HG03135 (cell line): ENCODE measurements at regions not wholly inside any gene's neighbourhood (a gene's known extent, or its start where the extent isn't known, plus 50 kb on each side); places are given as distances from the start of the nearest gene placed in this dataset.

Experiments used
- ATAC-seq: cut with Tn5 transposase; IDR thresholded peaks from one replicate; pipeline ENCODE4 v1.9.1; 2021; ENCODE audit warnings: mild to moderate bottlenecking, moderate library complexity; ENCODE audit not compliant: unreplicated experiment

DNA sequence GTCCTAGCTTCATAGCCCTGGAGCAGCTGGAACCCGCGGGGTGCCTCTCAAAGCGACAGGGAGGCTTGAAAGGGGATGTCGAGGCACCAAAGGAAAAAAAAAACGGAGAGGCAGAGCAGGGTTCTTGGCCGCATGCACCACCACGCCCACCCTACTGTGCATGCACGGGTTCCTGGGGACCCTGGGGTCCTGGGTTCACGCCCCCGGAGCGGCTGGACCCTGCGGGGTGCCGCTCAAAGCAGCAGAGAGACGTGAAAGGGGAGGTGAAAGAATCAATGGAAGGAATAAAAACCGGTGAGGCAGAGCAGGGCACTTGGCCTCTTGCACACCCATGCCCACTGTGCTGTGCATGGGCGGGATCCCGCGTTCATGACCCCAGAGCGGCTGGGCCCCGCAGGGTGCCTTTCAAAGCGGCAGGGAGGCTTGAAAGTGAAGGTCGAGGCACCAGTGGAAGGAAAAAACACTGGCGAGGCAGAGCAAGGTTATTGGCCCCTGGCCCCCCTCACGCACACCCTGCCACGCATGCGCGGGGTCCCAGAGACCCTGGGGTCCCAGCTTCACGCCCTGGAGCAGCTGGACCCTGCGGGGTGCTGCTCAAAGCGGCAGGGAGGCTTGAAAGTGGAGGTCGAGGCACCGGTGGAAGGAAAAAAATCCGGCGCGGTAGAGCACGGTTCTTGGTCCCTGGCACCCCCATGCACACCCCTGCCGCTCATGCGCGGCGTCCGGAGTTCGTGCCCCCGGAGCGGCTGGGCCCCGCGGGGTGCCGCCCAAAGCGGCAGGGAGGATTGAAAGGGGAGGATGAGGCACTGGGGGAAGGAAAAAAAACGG, 318.5 kb downstream of the ALG10 start:
- ATAC-seq: no peak

DNA sequence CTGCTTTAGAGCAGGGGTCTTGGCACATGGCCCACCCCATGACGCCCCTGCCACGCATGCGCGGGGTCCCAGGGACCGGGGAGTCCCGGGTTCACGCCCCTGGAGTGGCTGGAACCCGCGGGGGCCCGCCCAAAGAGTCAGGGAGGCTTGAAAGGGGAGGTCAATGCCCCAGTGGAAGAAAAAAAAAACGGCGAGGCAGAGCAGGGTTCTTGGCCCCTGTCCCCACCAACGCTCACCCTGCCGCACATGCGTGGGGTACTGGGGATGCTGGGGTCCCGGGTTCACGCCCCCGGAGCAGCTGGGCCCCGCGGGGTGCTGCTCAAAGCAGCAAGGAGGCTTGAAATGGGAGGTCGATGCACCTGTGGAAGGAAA, 319.1 kb downstream of the ALG10 start:
- ATAC-seq: no peak

DNA sequence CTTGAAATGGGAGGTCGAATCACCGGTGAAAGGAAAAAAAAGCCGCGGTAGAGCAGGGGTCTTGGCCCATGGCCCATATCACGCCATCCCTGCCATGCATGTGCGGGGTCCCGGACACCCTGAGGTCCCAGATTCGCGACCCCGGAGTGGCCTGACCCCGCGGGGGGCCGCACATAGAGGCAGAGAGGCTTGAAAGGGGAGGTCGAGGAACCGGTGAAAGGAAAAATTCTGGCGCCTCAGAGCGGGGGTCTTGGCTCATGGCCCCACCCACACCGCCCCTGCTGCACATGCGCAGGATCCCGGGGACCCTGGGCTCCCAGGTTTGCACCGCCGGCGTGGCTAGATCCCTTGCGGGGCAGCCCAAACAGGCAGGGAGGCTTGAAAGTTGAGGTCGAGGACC, 319.8 kb downstream of the ALG10 start:
- no peak for ATAC-seq

DNA sequence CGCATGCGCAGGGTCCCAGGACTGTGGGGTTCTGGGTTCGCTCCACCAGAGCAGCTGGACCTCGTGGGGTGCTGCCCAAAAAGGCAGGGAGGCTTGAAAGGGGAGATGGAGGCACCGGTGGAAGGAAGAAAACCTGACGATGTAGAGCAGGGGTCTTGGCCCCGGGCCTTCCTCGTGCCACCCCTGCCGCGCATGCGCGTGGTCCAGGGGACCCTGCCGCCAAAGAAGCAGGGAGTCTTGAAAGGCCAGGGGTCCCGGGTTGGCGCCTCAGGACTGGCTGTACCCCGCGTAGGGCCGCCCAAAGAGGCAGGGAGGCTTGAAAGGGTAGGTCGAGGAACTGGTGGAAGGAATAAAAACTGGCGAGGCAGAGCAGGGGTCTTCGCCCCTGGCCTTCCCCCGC, 321.0 kb downstream of the ALG10 start:
- no peak for ATAC-seq

DNA sequence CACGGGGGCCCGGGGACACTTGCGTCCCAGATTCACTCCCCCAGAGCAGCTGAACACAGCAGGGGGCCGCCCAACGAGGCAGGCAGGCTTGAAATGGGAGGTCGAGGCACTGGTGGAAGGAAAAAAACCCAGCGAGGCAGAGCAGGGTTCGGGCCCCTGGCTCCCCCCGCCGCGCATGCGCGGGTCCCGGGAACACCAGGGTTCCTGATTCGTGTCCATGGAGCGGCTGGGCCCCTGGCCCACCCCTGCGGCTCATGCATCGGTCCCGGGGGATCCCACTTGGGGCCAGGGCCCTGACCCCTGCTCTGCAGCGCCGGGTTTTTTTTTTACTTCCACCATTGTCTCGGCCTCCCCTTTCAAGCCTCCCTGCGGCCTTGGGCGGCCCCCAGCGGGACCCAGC, 321.5 kb downstream of the ALG10 start:
- ATAC-seq: no peak

DNA sequence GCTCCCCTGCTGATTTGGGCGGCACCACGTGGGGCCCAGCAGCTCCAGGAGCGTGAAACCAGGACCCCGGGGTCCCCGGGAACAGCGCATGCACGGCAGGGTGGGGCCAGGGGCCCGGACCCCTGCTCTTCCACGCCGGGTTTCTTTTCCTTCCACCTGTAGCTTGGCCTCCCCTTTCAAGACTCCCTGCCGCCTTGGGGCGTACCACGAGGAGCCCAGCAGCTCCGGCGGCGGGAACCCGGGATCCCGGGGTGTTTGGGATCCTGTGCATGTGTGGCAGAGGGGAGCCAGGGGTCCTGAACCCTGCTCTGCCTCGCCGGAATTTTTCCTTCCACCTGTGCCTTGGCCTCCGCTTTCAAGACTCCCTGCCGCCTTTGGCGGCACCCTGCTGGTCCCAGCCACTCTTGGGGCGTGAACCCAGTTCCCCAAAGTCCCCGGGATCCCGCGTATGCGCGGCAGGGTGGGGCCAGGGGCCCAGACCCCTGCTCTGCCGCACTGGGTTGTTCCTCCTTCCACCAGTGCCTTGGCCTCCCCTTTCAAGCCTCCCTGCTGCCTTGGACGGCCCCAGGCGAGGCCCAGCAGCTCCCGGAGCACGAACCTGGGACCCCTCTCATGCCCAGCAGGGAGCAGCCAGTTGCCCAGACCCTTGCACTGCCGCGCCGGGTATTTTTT, 322.7 kb downstream of the ALG10 start:
- no peak for ATAC-seq

DNA sequence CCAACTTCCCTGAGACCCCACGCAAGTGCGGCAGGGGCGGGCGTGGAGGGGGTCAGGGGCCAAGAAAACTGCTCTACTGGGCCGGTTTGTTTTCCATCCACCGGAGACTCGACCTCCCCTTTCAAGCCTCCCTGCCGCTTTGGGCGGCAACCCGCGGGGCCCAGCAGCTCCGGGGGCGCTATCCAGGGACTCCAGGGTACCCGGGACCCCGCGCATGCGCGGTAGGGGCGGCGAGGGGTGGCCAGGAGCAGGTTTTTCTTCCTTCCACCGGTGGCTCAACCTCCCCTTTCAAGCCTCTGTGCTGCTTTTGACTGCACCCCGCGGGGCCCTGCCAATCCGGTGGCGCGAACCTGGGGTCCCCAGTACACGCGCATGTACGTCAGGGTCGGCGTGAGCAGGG, 323.5 kb downstream of the ALG10 start:
- ATAC-seq: no peak

DNA sequence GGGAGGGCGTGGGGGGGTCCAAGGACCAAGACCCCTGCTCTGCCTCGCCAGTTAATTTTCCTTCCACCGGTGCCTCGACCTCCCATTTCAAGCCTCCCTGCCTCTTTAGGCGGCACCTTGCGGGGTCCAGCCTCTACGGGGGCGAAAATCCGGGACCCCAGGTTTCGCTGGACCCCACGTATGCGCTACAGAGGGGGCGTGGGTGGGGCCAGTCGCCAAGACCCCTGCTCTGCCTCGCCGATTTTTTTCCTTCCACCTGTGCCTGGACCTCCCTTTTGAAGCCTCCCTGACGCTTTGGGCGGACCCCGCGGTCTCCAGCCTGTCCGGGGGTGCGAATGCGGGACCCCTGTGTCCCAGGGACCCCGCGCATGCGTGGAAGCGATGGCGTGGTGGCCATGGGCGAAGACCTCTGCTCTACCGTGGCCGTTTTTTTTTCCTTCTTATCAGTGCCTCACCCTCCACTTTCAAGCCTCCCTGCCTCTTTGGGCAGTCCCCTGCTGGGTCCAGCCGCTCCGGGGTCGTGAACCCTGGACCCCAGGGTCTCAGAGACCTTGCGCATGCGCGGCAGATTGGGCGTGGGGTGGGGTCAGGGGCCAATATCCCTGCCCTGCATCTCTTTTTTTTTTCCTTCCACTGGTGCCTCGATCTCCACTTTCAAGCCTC, 324.2 kb downstream of the ALG10 start:
- ATAC-seq: no peak

DNA sequence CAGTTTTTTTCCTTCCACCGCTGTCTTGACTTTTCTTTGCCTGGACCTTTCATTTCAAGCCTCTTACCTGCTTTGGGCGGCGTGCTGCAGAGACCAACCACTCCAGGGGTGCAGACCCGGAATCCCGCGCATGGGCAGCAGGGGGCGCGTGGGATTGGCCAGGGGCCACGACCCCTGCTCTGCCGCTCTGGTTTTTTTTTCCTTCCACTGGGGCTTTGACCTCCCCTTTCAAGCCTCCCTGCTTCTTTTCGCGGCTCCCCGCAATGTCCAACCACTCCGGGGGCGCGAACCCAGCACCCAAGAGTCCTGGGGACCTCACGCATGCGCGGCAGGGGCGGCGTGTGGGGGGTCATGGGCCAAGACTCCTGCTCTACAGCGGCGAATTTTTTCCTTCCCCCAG, 325.1 kb downstream of the ALG10 start:
- ATAC-seq: no peak

DNA sequence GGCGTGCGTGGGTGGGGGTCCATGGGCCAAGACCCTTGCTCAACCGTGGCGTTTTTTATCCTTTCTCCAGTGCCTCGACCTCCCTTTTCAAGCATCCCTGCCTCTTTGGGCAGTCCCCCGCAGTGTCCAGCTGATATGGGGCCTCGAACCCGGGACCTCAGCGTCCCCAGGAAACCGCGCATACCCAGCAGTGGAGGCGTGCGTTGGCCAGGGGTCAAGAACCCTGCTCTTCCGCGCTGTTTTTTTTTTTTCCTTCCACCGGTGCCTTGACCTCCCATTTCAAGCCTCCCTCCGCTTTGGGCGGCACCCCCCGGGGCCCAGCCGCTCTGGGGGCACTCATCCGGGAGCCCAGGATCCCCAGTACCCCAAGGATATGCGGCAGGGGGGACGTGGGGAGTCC, 325.8 kb downstream of the ALG10 start:
- no peak for ATAC-seq

DNA sequence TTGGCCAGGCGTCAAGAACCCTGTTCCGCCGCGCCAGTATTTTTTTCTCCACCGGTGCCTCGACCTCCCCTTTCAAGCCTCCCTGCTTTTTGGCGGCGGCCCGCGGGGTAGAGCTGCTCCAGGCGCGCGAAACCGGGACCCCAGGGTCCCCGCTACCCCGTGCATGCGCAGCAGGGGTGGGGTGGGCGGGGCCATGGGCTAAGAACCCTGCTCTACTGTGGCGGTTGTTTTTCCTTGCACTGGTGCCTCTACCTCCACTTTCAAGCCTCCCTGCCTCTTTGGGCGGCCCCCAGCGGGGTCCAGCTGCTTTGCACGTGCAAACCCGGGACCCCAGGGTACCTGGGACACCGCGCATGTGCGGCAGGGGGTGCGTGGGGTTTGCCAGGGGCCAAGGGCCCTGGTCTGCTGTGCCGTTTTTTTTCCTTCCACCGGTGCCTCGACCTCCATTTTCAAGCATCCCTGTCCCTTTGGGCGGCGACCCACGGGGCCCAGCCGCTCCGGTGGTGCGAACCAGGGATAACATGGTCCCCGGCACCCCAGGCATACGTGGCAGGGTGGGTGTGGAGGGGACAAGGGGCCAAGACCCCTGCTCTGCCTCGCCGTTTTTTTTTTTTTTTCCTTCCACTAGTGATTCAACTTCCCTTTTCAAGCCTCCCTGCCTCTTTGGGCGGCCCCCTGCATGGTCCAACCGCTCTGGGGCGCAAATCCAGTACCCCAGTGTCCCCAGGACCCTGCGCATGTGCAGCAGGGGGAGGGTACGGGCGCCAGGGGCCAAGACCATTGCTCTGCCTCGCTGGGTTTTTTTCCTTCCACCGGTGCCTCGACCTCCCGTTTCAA, 326.8 kb downstream of the ALG10 start:
- no peak for ATAC-seq

DNA sequence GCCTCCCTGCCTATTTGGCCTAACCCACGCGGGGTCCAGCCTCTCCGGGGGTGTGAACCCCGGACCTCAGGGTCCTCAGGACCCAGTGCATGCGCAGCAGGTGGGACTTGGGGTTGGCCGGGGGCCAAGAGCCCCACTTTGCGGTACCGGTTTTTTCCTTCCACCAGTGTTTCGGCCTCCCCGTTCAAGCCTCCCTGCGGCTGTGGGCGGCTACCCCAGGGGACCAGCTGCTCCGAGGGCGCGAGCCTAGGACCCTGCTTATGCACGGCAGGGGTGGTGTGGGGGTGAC, 327.3 kb downstream of the ALG10 start:
- ATAC-seq: no peak

DNA sequence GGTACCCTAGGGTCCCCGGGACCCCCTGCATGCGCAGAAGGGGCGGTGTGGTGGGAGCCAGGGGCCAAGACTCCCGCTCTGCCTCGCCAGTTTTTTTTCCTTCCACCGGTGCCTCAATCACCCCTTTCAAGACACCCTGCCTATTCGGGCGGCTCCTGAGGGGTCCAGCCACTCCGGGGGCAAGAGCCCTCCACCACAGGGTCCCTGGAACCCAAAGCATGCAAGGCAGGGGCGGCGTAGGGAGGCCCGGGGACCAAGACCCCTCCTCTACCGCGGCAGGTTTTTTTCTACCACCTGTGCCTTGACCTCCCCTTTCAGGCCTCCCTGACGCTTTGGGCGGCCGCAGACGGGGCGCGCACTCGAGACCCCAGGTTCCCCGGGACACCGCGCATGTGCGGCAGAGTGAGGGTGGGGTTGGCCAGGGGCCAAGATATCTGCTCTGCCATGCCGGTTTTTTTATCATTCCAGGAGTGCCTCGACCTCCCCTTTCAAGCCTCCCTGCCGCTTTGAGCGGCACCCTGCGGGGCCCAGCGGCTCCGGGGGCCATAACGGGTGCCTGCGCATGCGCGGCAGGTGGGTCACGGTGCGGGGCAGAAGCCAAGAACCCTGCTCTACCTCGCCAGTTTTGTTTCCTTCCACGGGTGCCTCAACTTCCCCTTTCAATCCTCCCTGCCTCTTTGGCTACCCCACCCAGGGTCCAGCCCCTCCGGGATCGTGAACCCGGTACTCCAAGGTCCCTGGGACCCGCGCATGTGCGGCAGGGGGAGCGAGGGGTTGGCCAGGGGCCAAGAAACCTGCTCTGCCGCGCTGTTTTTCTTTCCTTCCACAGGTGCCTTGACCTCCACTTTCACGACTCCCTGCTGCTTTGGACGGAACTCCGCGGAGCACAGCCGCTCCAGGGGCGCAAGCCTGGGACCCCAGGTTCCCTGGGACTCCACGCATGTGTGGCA, 328.1 kb downstream of the ALG10 start:
- ATAC-seq: no peak

DNA sequence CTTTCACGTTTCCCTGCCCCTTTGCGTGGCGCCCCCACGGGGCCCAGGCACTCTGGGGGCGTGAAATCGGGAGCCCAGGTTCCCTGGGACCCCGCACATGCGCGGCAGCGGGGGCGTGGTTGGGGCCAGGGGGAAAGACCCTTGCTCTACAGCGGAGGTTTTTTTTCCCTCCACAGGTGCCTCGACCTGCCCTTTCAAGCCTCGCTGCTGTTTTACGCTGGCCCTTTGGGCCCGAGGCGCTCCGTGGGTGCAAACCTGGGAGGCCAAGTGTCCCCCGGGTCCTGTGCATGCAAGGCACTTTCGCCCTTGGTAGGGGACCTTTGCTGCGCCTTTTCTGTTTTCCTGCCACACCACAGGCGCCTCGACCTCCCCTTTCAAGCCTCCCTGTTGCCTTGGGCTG, 329.8 kb downstream of the ALG10 start:
- no peak for ATAC-seq

DNA sequence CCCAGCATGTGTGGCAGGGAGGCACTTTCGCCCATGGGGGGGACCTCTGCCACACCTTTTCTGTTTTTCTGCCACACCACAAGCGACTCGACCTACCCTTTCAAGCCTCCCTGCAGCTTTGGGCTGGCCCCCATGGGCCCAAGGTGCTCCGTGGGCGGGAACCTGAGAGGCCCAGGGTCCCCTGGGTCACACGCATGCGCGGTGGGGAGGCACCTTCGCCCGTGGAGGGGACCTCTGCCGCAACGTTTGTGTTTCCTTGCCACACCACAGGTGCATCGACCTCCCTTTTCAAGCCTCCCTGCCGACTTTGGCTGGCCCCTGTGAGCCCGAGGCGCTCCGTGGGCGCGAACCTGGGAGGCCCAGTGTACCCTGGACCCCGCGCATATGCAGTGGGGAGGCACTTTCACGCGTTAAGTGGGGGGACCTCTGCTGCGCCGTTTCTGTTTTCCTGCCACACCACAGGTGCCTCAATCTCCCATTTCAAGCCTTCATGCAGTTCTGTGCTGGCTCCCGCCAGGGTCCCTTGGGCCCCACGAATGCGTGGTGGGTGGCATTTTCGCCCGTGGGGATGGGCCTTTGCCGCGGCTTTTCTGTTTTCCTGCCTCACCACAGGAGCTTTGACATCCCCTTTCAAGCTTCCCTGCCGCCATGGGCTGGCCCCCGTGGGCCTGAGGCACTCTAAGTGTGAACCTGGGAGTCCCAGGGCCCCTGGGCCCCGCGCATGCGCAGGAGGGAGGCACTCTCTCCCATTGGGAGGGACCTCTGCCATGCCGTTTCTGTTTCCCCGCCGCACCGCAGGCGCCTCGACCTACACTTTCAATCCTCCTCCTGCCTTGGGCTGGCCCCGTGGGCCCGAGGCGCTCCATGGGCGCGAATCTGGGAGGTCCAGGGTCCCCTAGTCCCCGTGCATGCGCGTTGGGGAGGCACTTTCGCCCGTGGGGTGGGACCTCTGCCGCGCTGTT, 332.2 kb downstream of the ALG10 start:
- ATAC-seq: no peak

DNA sequence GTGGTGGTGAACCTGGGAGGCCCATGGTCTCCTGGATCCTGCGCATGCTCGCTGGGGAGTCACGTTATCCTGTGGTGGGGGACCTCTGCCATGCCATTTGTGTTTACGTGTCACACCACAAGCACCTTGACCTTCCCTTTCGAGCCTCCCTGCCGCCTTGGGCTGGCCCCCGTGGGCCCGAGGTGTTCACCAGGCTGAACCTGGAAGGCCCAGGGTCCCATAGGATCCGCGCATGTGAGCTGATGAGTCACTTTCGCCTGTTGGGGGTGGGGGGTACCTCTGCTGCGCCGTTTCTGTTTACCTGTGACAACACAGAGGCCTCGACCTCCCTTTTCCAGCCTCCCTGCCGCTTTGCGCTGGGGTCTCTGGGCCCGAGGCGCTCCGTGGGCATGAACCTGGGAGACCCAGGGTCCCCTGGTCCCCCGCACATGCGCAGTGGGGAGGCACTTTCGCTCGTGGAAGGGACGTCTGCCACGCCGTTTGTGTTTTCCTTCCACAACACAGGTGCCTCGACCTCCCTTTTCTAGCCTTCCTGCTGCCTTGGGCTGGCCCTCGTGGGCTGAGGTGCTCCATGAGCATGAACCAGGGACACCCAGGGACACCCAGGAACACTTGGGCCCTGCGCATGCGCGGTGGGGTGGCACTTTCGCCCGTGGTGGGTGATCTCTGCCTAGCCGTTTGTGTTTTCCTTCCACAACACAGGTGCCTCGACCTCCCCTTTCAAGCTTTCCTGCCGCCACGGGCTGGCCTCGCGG, 334.1 kb downstream of the ALG10 start:
- no peak for ATAC-seq

DNA sequence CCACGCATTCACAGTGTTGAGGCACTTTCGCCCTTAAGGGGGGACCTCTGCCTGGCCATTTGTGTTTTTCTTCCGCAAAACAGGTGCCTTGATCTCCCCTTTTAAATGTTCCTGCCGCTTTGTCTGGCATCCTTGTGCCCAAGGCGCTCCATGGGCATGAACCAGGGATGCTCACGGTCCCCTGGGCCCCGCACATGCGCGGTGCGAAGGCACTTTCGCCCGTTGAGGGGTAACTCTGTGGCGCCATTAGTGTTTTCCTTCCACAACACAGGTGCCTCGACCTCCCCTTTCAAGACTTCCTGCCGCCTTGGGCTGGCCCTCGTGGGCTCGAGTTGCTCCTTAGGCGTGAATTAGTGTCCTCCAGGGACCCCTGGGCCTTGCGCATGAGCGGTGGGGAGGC, 335.5 kb downstream of the ALG10 start:
- ATAC-seq: no peak

DNA sequence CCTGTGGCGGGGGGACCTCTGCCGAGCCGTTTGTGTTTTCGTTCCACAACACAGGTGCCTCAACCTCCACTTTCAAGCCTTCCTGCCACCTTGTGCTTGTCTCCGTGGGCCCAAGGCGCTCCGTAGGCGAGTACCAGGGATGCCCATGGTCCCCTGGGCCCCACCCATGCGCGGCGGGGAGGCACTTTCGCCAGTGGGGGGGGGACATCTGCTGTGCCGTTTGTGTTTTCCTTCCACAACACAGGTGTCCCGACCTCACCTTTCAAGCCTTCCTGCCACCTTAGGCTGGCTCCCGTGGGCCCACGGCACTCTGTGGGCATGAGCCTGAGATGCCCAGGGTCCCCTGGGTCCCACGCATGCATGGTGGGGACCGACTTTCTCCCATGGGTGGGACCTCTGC, 335.9 kb downstream of the ALG10 start:
- no peak for ATAC-seq
